ENCODE measurements at regions not wholly inside any gene's neighbourhood (a gene's known extent, or its start where the extent isn't known, plus 50 kb on each side); places are given as distances from the start of the nearest gene placed in this dataset.

GRCh38 chr3:71994906-71995305, 210.0 kb upstream of the PROK2 start:
- TF ChIP-seq POLR2A (IDR thresholded peaks at IDR 0.05; ENCODE audit: low read depth) (no peak), CTCF (IDR thresholded peaks at IDR 0.05) (no peak), POLR2AphosphoS5 (IDR thresholded peaks at IDR 0.05) (no peak), EP300 (IDR thresholded peaks at IDR 0.05) (no peak)

Measured in esophagus muscularis mucosa (tissue), 4 donors.